Activated CD8-positive, alpha-beta memory T cell treated with anti-CD3 and anti-CD28 coated beads, Interleukin-2, amount 50 U/mL, for 24 hours (primary cell): ENCODE measurements at regions not wholly inside any gene's neighbourhood (a gene's known extent, or its start where the extent isn't known, plus 50 kb on each side); places are given as distances from the start of the nearest gene placed in this dataset.

Source experiments
- DNase-seq: peaks from one replicate; pipeline ENCODE4 v3.0.0-alpha.2; 2020; ENCODE audit errors: extremely low read depth

- no peak for DNase-seq
These were observed 50.4 kb upstream of the CIBAR2 start for GRCh38 chr16:85162478-85163277.

- DNase-seq = no peak
These were observed 51.2 kb upstream of the CIBAR2 start for GRCh38 chr16:85163278-85164112.

- no peak for DNase-seq
These were observed 52.2 kb upstream of the CIBAR2 start for GRCh38 chr16:85164431-85164830.

DNA sequence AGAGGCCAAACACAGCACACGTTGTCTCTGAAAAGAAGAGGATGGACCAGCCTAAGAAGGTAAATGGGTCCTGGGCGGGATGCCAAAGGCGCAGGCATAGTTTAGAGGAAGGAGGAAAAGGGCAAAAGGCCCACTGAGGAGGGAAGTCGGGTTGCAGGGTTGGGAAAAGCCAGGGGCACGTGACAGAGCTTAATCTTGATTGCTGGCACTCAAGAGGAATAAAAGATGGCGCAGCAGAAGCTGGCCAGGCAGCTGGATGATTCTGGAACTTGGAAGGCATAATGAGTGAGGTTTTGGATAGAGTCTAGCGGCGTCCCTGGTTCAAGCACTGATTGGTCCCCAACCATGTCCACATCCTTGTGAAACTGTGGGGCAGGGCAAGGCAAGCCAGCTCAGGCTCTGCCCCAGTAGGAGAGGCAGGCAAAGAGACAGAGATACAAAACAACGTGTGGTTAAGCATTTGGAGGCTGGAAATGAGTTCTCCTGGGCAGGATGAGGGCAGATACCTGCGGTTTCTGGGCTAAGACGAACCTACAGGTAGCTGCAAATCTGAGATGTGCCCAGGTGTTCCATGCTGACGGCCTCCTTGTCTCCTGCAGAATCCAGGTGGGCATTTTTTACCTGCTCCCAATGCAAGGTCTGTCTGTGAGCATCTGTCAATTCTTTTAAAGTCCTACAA, 52.7 kb upstream of the CIBAR2 start:
- DNase-seq = no peak

DNA sequence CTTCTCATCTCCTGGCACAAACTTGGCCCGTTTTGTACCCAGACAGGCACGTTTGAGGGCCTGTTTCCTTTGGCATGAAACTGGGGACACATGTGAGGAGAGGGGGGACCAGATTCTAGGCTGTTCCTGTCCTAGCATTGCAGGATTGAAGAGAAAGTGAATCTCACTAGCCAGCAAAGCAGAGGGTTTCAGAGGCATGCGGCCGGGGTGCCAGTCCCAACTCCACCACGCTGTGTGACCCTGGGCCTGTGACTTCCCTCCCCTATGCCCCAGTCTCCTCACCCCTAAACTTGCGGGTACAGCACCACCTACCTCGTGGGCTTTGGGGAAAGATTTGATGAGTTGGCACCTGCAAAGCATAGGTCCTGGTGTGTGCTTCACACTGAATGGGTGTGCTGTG, 53.5 kb upstream of the CIBAR2 start:
- DNase-seq = no peak

GRCh38 chr16:85166281-85166680, 54.0 kb upstream of the CIBAR2 start:
- DNase-seq = no peak

DNA sequence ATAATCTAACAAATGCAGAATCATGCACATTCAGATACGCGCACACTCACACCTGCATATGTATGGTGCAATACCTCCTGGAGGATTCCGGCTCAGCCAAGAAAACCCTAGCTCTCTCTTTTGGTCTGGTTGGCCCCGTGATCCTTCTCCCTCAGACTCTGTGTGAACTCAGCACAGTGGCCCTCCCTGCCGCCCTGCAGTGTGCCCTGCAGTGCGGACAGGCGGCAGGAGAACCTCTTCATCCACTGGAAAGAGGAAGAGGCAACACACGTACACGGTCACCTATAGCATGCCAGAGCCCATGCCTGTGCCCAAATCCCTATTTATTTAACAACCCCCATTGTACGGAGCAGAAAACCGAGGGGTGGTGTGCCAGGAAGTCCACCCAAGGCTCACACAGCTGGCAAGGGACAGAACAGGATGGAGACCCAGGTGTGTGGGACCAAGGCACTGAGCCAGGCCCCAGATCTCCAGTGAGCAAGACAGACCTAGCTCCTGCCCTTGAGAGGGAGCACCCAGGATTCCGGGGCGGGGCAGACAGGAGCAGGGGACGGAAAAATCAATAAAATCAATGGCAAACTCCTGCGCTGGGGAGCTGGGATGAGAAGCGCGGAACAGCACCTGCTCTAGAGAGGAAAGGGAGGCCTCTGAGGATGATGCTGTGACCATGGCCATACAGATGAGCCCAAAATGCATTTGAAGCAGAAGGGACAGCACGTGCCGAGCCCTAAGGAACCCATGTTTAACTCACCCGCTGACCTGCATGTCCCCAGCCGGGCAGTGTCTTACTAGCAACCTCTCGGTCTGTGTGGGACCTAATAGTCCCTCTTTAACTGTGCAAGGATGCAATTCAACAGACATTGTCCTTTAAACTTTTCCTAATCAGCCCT, 54.7 kb upstream of the CIBAR2 start:
- DNase-seq = no peak

DNA sequence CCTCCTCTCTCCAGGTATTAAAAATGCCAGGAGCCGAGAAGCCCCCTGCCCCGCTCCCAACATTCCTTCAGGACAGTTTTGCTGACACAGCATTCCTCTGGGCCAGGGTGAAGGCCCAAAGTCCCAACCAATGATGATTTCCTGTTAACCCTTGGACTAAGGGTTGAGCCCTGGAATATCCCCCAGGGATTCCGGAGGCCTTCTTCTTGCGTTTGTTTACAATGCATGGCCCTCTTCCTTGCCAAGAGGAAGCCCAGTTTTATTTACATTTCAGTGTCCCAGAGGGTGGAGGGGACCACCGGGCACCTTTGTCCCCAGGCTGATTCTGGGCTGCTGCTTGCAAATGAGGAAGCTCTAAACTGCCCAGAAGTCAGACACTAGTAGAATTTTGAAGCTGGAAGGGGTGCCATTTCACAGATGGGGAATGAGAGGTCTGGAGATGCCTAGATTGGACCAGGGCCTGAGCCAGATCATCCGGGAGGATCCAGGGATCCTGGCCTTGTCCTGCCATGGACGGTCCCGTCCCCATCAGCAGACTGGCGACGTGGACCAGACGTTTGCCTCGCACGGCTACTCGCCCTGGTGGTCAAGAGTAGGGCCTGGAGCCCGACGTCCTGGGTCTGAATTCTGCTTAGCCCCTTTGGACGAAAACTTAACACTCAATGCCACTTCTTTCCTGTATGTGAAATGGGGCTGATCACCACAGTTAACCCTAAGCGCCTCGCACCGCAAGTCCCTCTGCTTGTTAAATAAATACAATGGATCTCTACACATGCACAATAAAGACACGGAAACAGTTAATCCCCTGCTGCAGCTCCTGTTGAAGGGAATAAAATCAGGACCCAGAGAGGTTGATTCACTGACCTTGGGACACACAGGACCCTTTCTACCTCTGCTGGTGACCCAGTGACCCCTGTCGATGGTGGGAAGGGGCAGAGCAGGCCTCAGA, 55.6 kb upstream of the CIBAR2 start:
- no peak for DNase-seq

GRCh38 chr16:85168732-85169256, 56.5 kb upstream of the CIBAR2 start:
- no peak for DNase-seq

GRCh38 chr16:85169333-85170065, 57.2 kb upstream of the CIBAR2 start:
- DNase-seq = no peak

DNA sequence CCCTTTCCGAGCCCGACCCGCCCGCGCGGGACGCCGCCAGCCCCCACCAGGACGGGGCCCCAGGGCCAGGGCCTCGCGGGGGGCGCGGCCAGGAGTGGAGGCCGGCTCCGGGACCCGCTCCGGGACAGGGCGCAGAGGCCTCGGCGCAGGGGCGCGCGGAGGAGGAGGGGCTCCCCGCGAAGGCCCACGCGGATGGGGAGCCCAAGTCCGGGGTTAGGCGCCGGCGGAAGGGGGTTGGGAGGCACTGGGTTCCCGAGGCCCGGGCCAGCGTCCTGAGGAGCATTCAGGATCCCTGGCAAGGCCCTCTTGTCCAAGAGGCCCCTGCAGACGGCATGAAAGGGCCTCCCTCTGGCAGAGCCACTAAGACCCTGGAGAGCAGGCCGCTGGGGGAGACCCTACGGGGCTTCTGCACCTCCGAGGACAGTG, 57.8 kb upstream of the CIBAR2 start:
- DNase-seq = no peak

- no peak for DNase-seq
These were observed 58.3 kb upstream of the CIBAR2 start for GRCh38 chr16:85170590-85171003.

GRCh38 chr16:85171004-85171758, 58.9 kb upstream of the CIBAR2 start:
- no peak for DNase-seq

DNA sequence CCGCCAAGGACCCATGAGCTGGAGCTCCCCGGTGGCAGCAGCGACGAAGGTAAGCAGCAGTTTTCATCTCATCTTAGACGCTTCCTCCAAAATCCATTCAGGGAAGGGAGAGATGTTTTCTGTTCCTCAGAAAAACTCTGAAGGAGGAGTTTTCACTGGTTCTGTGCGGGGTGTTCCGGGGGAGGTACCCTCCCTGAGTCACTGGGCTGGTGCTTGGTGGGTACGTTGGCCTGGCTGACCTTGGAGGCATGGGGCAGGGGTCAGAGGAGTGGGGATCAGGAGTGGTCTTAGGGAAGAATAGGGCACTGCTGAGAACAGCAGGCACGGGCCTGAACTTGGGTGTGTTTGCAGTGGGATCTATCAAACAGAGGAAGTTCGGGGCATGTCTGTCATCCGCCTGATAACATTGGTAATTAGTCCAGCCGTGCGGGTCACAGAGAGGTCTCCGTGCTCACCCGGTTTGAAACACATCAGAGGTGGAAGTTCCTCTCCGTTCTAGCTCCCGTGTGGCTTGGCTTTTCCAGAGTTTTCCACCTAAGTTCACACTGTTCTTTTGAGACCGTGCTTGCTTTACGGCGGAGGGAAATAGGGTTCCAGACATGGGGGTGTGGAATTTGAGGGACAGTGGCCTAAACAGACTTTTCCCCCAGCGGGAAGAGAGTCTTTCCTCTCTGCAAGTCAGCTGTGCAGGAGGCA, 59.6 kb upstream of the CIBAR2 start:
- no peak for DNase-seq

DNA sequence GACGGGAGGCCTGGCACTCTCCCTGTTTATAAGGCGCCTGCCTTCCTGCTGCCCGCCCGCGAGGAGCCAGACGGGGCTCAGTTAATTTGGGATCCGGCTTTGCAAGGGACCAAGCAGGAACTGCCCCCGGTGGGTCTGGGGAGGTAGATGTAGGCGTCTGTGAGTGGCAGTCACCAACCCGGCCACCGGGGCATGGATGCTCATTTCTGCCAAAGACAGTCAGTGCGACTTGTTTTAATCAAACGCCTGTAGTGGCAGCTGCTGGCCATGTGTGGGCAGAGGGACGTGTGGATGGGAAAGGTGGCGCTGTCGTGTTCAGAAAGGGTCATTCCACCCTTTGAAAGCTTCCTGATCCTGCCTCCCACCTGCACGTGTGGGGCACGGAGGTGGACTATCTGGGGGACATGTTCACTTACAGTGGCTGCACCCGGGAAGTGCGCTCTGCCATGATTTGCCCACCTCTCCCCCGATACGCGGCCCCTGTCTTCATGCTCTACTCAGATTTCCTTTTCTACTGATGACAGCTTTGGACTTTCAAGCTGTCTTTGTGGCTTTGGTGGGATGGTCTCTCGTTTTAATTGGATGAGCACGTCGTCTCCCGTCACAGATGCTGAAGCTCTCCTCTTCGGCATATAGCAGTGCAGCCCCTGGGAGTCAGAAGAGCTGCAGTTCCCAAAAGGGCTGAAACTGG, 60.3 kb upstream of the CIBAR2 start:
- no peak for DNase-seq

GRCh38 chr16:85173146-85173980, 61.1 kb upstream of the CIBAR2 start:
- DNase-seq = no peak
